ENCODE measurements at regions not wholly inside any gene's neighbourhood (a gene's known extent, or its start where the extent isn't known, plus 50 kb on each side); places are given as distances from the start of the nearest gene placed in this dataset.

DNA sequence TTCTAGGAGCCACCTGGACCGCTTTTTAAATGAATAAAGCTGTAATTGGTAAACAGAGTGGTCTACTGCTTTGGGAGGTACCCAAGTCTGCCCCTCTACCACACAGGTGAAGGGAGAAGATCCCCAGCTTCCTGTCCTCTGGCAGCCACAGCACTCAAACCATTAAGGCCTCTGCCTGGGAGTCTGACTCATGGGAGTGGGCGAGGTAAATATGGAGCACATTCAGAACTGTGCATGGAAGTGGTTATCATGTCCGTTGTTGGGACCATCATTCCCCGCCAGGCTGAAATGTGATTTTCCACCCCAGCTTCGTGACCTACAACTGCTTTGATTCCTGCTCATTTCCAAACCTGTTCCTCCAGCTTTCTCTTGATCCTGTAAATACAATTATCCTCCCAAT, 59.5 kb upstream of the ALDH1B1 start:
- no peak overlapping the region for H3K27ac ChIP-seq (ENCODE audit: low read length)
- no peak overlapping the region for H3K4me2 ChIP-seq (ENCODE audit: low read depth, low read length)
- H3K27me3 ChIP-seq (replicated peaks; ENCODE audit: insufficient read depth, low read length) = no peaks in the 10 kb centered on the region
- no peak overlapping the region for H3K9ac ChIP-seq (ENCODE audit: low read length)
- no peak overlapping the region for H2AFZ ChIP-seq (ENCODE audit: low read length)
- H3K9me2 ChIP-seq (replicated peaks; ENCODE audit: insufficient read depth, low read length) = no peaks in the 10 kb centered on the region
- DNase-seq = no peak
- no peak overlapping the region for H3K4me3 ChIP-seq (ENCODE audit: low read length)
- H3K9me3 ChIP-seq (replicated peaks; ENCODE audit: insufficient read depth, low read length) = no peaks in the 10 kb centered on the region
- H3K4me1 ChIP-seq (ENCODE audit: low read length) = no peaks in the 10 kb centered on the region
- no peaks in the 10 kb centered on the region for H4K20me1 ChIP-seq (ENCODE audit: insufficient read depth, low read length)
- TF ChIP-seq EZH2phosphoT487 (IDR thresholded peaks at IDR 0.05; ENCODE audit: low read length) = no peak
- TF ChIP-seq CTCF (IDR thresholded peaks at IDR 0.05; ENCODE audit: low read length) = no peak
- TF ChIP-seq EZH2 (optimal IDR thresholded peaks at IDR 0.05; ENCODE audit: low read depth, low read length) = no peak
- no peaks in the 10 kb centered on the region for H3F3A ChIP-seq (ENCODE audit: insufficient read depth, low read length)
- no peaks in the 10 kb centered on the region for H3K36me3 ChIP-seq (replicated peaks; ENCODE audit: insufficient read depth, low read length)
- H3K79me2 ChIP-seq (ENCODE audit: low read length) = no peaks in the 10 kb centered on the region

GRCh38 chr9:38332625-38333024, 59.9 kb upstream of the ALDH1B1 start:
- H3K9ac ChIP-seq (ENCODE audit: low read length) = no peak overlapping the region
- H2AFZ ChIP-seq (ENCODE audit: low read length) = no peak overlapping the region
- no peaks in the 10 kb centered on the region for H3K27me3 ChIP-seq (replicated peaks; ENCODE audit: insufficient read depth, low read length)
- no peaks in the 10 kb centered on the region for H3K79me2 ChIP-seq (ENCODE audit: low read length)
- no peaks in the 10 kb centered on the region for H3K9me3 ChIP-seq (replicated peaks; ENCODE audit: insufficient read depth, low read length)
- H3K4me2 ChIP-seq (ENCODE audit: low read depth, low read length) = no peak overlapping the region
- no peak overlapping the region for H3K27ac ChIP-seq (ENCODE audit: low read length)
- no peaks in the 10 kb centered on the region for H3K4me1 ChIP-seq (ENCODE audit: low read length)
- H3F3A ChIP-seq (ENCODE audit: insufficient read depth, low read length) = no peaks in the 10 kb centered on the region
- H4K20me1 ChIP-seq (ENCODE audit: insufficient read depth, low read length) = no peaks in the 10 kb centered on the region
- DNase-seq = no peak
- no peaks in the 10 kb centered on the region for H3K36me3 ChIP-seq (replicated peaks; ENCODE audit: insufficient read depth, low read length)
- H3K4me3 ChIP-seq (ENCODE audit: low read length) = no peak overlapping the region
- TF ChIP-seq CTCF (IDR thresholded peaks at IDR 0.05; ENCODE audit: low read length) (no peak), EZH2 (optimal IDR thresholded peaks at IDR 0.05; ENCODE audit: low read depth, low read length) (no peak), EZH2phosphoT487 (IDR thresholded peaks at IDR 0.05; ENCODE audit: low read length) (no peak)
- H3K9me2 ChIP-seq (replicated peaks; ENCODE audit: insufficient read depth, low read length) = no peaks in the 10 kb centered on the region

GRCh38 chr9:38331141-38331540, 61.4 kb upstream of the ALDH1B1 start:
- Histone ChIP-seq H4K20me1 (ENCODE audit: insufficient read depth, low read length) (no peaks in the 10 kb centered on the region), H3K79me2 (ENCODE audit: low read length) (no peaks in the 10 kb centered on the region), H3K9ac (ENCODE audit: low read length) (no peak overlapping the region), H3F3A (ENCODE audit: insufficient read depth, low read length) (no peaks in the 10 kb centered on the region), H3K9me3 (replicated peaks; ENCODE audit: insufficient read depth, low read length) (no peaks in the 10 kb centered on the region), H3K36me3 (replicated peaks; ENCODE audit: insufficient read depth, low read length) (no peaks in the 10 kb centered on the region), H2AFZ (ENCODE audit: low read length) (no peak overlapping the region), H3K27me3 (replicated peaks; ENCODE audit: insufficient read depth, low read length) (no peaks in the 10 kb centered on the region), H3K4me1 (ENCODE audit: low read length) (no peaks in the 10 kb centered on the region), H3K4me2 (ENCODE audit: low read depth, low read length) (no peak overlapping the region), H3K4me3 (ENCODE audit: low read length) (no peak overlapping the region), H3K9me2 (replicated peaks; ENCODE audit: insufficient read depth, low read length) (no peaks in the 10 kb centered on the region), H3K27ac (ENCODE audit: low read length) (no peak overlapping the region)
- TF ChIP-seq EZH2 (optimal IDR thresholded peaks at IDR 0.05; ENCODE audit: low read depth, low read length) (no peak), EZH2phosphoT487 (IDR thresholded peaks at IDR 0.05; ENCODE audit: low read length) (no peak), CTCF (IDR thresholded peaks at IDR 0.05; ENCODE audit: low read length) (no peak)
- no peak for DNase-seq

Data from MM.1S (cell line).